C1 segment of cervical spinal cord (tissue), 14 donors: ENCODE measurements at regions not wholly inside any gene's neighbourhood (a gene's known extent, or its start where the extent isn't known, plus 50 kb on each side); places are given as distances from the start of the nearest gene placed in this dataset.
"Not testable (repeated sequence)": the region's sequence is repeated elsewhere in the genome, so short reads cannot be mapped to it uniquely, and the experiment has no call there.

Experiments used
- DNase-seq, 14 donors: peaks; one replicate each; lab custom pipeline; 2025; lab: John Stamatoyannopoulos, UW

- no peak for DNase-seq
These were observed 634.2 kb upstream of the AUTS2 start for GRCh38 chr7:68964060-68964459.

GRCh38 chr7:68965351-68965750 is 632.9 kb upstream of the AUTS2 start:
- no peak for DNase-seq

- no peak for DNase-seq
These were observed 630.7 kb upstream of the AUTS2 start for GRCh38 chr7:68967598-68967997.

- no peak for DNase-seq
These were observed 628.7 kb upstream of the AUTS2 start for GRCh38 chr7:68969571-68969970.

- DNase-seq: no peak
These were observed 626.5 kb upstream of the AUTS2 start for GRCh38 chr7:68971634-68972340.

- DNase-seq: no peak
These were observed 620.8 kb upstream of the AUTS2 start for GRCh38 chr7:68977385-68978055.

- DNase-seq: no peak
These were observed 619.6 kb upstream of the AUTS2 start for GRCh38 chr7:68978710-68979109.

- no peak for DNase-seq
These were observed 618.3 kb upstream of the AUTS2 start for GRCh38 chr7:68980011-68980410.

GRCh38 chr7:68980432-68980831 is 617.8 kb upstream of the AUTS2 start:
- not testable (repeated sequence) for DNase-seq

- DNase-seq: no peak
These were observed 614.0 kb upstream of the AUTS2 start for GRCh38 chr7:68984306-68984705.

- DNase-seq: no peak
These were observed 603.4 kb upstream of the AUTS2 start for GRCh38 chr7:68994841-68995240.

GRCh38 chr7:68998136-68998535 is 600.1 kb upstream of the AUTS2 start:
- no peak for DNase-seq

GRCh38 chr7:69002416-69002815 is 595.9 kb upstream of the AUTS2 start:
- no peak for DNase-seq

- no peak for DNase-seq
These were observed 586.1 kb upstream of the AUTS2 start for GRCh38 chr7:69012149-69012548.

GRCh38 chr7:69017208-69017607 is 581.1 kb upstream of the AUTS2 start:
- DNase-seq: no peak

- DNase-seq: no peak
These were observed 580.1 kb upstream of the AUTS2 start for GRCh38 chr7:69018200-69018599.

- no peak for DNase-seq
These were observed 578.8 kb upstream of the AUTS2 start for GRCh38 chr7:69019437-69019836.

GRCh38 chr7:69020536-69020935 is 577.7 kb upstream of the AUTS2 start:
- no peak for DNase-seq

GRCh38 chr7:69025249-69025648 is 573.0 kb upstream of the AUTS2 start:
- DNase-seq: no peak

GRCh38 chr7:69032848-69033247 is 565.4 kb upstream of the AUTS2 start:
- DNase-seq: no peak

GRCh38 chr7:69035826-69036225 is 562.4 kb upstream of the AUTS2 start:
- DNase-seq: no peak

GRCh38 chr7:69036301-69036700 is 562.0 kb upstream of the AUTS2 start:
- DNase-seq: no peak

- no peak for DNase-seq
These were observed 559.4 kb upstream of the AUTS2 start for GRCh38 chr7:69038915-69039314.
